ENCODE measurements at regions not wholly inside any gene's neighbourhood (a gene's known extent, or its start where the extent isn't known, plus 50 kb on each side); places are given as distances from the start of the nearest gene placed in this dataset.
A peak's percentile ranks its signal among the peaks of the same experiment; 100 is the strongest.

GRCh38 chr5:87113861-87114260 is 153.8 kb upstream of the RASA1 start:
- TF ChIP-seq CTCF (conservative IDR thresholded peaks at IDR 0.05; ENCODE audit: low read length), result no peak
- no peak for TF ChIP-seq EZH2phosphoT487 (IDR thresholded peaks at IDR 0.05; ENCODE audit: borderline replicate concordance, low read depth, low read length)
- DNase-seq (ENCODE audit: low spot score), result no peak
- no TSS peak for BruUV-seq (replicated peaks)
- intact Hi-C loops (cut with micrococcal nuclease; ENCODE audit: unreplicated experiment), result no loop called here
- H3K36me3 ChIP-seq (ENCODE audit: insufficient read depth, low read length), result no peaks in the 10 kb centered on the region
- H3K9me2 ChIP-seq (ENCODE audit: insufficient read depth, low read length), result no peaks in the 10 kb centered on the region
- H3K27ac ChIP-seq (ENCODE audit: low read depth, low read length, poor library complexity, severe bottlenecking), result no peak overlapping the region
- POLR2A ChIA-PET, result interaction anchor here (1.3 kb wide), 1 partner anchor 9 kb away, joined by 4 read pairs; no protein-coding TSS in a partner anchor
- H3K4me2 ChIP-seq (ENCODE audit: low read length), result peak overlapping the region; percentile 49; the same call in 1 of the 2 replicates
- no peak overlapping the region for H3K4me3 ChIP-seq (ENCODE audit: low read depth, low read length, poor library complexity, severe bottlenecking)
- no peaks in the 10 kb centered on the region for H3K79me2 ChIP-seq (ENCODE audit: insufficient read depth, low read depth, low read length)
- peak overlapping the region; percentile 56; the same call in 1 of the 2 replicates for H2AFZ ChIP-seq (ENCODE audit: low read length)
- no peaks in the 10 kb centered on the region for H3K9me3 ChIP-seq (ENCODE audit: low read length)
- H4K20me1 ChIP-seq (ENCODE audit: insufficient read depth, low read length), result no peaks in the 10 kb centered on the region
- peaks cover 16% of the 10 kb centered on the region for H3K4me1 ChIP-seq (ENCODE audit: insufficient read depth, low read length, poor library complexity, severe bottlenecking)
- CTCF ChIA-PET (ENCODE audit: unreplicated experiment), result no interaction called here

- Histone ChIP-seq H3K4me3 (ENCODE audit: low read depth, low read length, poor library complexity, severe bottlenecking) (no peak overlapping the region), H3K36me3 (ENCODE audit: insufficient read depth, low read length) (no peaks in the 10 kb centered on the region), H3K4me2 (ENCODE audit: low read length) (no peak overlapping the region), H3K4me1 (ENCODE audit: insufficient read depth, low read length, poor library complexity, severe bottlenecking) (peaks cover 16% of the 10 kb centered on the region), H4K20me1 (ENCODE audit: insufficient read depth, low read length) (no peaks in the 10 kb centered on the region), H2AFZ (ENCODE audit: low read length) (0 out of 2 replicates have a peak overlapping the region, but pooled peaks have one; percentile 23), H3K9me3 (ENCODE audit: low read length) (no peaks in the 10 kb centered on the region), H3K79me2 (ENCODE audit: insufficient read depth, low read depth, low read length) (no peaks in the 10 kb centered on the region), H3K27ac (ENCODE audit: low read depth, low read length, poor library complexity, severe bottlenecking) (no peak overlapping the region), H3K9me2 (ENCODE audit: insufficient read depth, low read length) (no peaks in the 10 kb centered on the region)
- intact Hi-C loops (cut with micrococcal nuclease; ENCODE audit: unreplicated experiment), result no loop called here
- POLR2A ChIA-PET, result no interaction called here
- no TSS peak for BruUV-seq (replicated peaks)
- DNase-seq (ENCODE audit: low spot score), result no peak
- CTCF ChIA-PET (ENCODE audit: unreplicated experiment), result no interaction called here
- TF ChIP-seq EZH2phosphoT487 (IDR thresholded peaks at IDR 0.05; ENCODE audit: borderline replicate concordance, low read depth, low read length), result no peak
- no peak for TF ChIP-seq CTCF (conservative IDR thresholded peaks at IDR 0.05; ENCODE audit: low read length)
These were observed 153.1 kb upstream of the RASA1 start for GRCh38 chr5:87114631-87115030.

GRCh38 chr5:87115839-87116364 is 151.8 kb upstream of the RASA1 start:
- H4K20me1 ChIP-seq (ENCODE audit: insufficient read depth, low read length), result no peaks in the 10 kb centered on the region
- TF ChIP-seq EZH2phosphoT487 (IDR thresholded peaks at IDR 0.05; ENCODE audit: borderline replicate concordance, low read depth, low read length) (no peak), CTCF (conservative IDR thresholded peaks at IDR 0.05; ENCODE audit: low read length) (no peak)
- no peaks in the 10 kb centered on the region for H3K36me3 ChIP-seq (ENCODE audit: insufficient read depth, low read length)
- ChIA-PET CTCF (ENCODE audit: unreplicated experiment) (no interaction called here), POLR2A (interaction anchor here (0.6 to 1.2 kb wide), 2 partner anchors 17 to 1103 kb away, joined by 3 read pairs; no protein-coding TSS in a partner anchor)
- no peak overlapping the region for H3K4me2 ChIP-seq (ENCODE audit: low read length)
- no peak overlapping the region for H3K27ac ChIP-seq (ENCODE audit: low read depth, low read length, poor library complexity, severe bottlenecking)
- H3K4me1 ChIP-seq (ENCODE audit: insufficient read depth, low read length, poor library complexity, severe bottlenecking), result peaks cover 23% of the 10 kb centered on the region
- no peak overlapping the region for H2AFZ ChIP-seq (ENCODE audit: low read length)
- H3K4me3 ChIP-seq (ENCODE audit: low read depth, low read length, poor library complexity, severe bottlenecking), result no peak overlapping the region
- no peaks in the 10 kb centered on the region for H3K9me3 ChIP-seq (ENCODE audit: low read length)
- intact Hi-C loops (cut with micrococcal nuclease; ENCODE audit: unreplicated experiment), result no loop called here
- no TSS peak for BruUV-seq (replicated peaks)
- no peak for DNase-seq (ENCODE audit: low spot score)
- no peaks in the 10 kb centered on the region for H3K9me2 ChIP-seq (ENCODE audit: insufficient read depth, low read length)
- H3K79me2 ChIP-seq (ENCODE audit: insufficient read depth, low read depth, low read length), result no peaks in the 10 kb centered on the region

Measured in OCI-LY7 (cell line).